ENCODE measurements at regions not wholly inside any gene's neighbourhood (a gene's known extent, or its start where the extent isn't known, plus 50 kb on each side); places are given as distances from the start of the nearest gene placed in this dataset.

GRCh38 chrX:39063037-39063436 is 261.8 kb downstream of the MID1IP1 start:
- TF ChIP-seq CTCF (IDR thresholded peaks at IDR 0.05) = no peak
- TF ChIP-seq POLR2AphosphoS5 (IDR thresholded peaks at IDR 0.05) = no peak
- TF ChIP-seq POLR2A (IDR thresholded peaks at IDR 0.05) = no peak
